ENCODE measurements at regions not wholly inside any gene's neighbourhood (a gene's known extent, or its start where the extent isn't known, plus 50 kb on each side); places are given as distances from the start of the nearest gene placed in this dataset.

DNA sequence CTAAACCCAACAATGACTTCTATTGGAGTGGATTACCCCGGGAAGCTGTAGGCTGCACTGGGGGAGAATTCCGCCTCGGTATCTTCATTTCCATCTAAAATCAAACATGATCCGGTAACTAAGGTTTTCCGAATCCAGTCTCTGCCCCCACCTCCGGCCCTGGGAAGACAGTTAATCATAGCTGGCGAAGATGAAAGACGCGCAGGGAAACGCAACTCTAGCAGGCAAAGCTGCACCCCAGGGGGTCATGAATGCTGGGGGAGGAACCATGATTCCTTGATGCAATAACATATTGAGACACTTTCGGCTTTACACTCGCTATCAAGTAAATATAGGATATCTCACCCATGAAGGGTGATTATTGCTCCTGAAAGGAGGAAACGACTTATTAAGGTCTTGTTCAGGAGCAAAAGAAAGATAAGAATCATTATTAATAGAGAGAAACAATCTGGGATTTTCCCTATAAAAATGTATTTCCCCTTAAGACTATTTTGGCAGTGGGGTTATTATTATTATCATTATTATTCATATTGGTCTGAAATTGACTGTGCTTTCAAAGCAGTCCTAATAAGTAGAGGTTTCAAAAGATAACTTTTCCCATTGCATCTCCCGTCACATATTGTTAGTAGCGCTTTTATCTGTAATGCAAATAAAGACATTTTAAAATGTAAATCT lies 614.9 kb downstream of the VRK1 start:
- TF ChIP-seq, protein P1, sequence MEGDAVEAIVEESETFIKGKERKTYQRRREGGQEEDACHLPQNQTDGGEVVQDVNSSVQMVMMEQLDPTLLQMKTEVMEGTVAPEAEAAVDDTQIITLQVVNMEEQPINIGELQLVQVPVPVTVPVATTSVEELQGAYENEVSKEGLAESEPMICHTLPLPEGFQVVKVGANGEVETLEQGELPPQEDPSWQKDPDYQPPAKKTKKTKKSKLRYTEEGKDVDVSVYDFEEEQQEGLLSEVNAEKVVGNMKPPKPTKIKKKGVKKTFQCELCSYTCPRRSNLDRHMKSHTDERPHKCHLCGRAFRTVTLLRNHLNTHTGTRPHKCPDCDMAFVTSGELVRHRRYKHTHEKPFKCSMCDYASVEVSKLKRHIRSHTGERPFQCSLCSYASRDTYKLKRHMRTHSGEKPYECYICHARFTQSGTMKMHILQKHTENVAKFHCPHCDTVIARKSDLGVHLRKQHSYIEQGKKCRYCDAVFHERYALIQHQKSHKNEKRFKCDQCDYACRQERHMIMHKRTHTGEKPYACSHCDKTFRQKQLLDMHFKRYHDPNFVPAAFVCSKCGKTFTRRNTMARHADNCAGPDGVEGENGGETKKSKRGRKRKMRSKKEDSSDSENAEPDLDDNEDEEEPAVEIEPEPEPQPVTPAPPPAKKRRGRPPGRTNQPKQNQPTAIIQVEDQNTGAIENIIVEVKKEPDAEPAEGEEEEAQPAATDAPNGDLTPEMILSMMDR (IDR thresholded peaks at IDR 0.05; ENCODE audit: low read depth, low read length, missing control alignments) = no peak
- in situ Hi-C loops (cut with HindIII; ENCODE audit: low sequenced_read_pairs) = no loop called here
- H3K4me3 ChIP-seq (ENCODE audit: low read depth, low read length) = no peak overlapping the region
- DNase-seq (ENCODE audit: low read depth) = no peak

DNA sequence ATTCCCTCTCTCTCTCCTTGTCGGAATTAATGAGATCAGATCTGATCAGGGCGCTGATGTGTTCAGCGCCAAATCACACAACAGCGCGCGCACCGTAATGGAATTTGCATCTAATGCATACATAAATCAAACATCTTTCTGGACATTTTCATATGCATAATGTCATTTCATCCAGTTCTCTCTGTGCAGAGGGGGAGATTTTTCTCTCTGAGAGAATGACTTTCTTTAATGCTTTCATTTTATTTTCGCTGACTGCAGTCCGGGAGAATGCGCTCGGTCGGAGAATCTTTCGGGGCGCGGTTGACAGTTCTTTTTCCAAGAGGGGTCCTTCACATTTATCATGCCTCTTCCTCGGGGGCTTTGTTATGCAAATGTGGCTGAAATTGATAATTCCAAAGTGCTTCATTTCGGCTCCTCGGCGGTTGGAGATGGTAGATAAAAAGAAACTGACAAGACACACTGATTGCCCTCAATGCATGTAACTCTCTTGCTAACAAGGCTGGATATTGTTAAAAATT lies 615.9 kb downstream of the VRK1 start:
- peak overlapping the region; percentile 38 for H3K4me3 ChIP-seq (ENCODE audit: low read depth, low read length)
- no peak for DNase-seq (ENCODE audit: low read depth)
- in situ Hi-C loops (cut with HindIII; ENCODE audit: low sequenced_read_pairs) = no loop called here
- TF ChIP-seq, protein P1 (IDR thresholded peaks at IDR 0.05; ENCODE audit: low read depth, low read length, missing control alignments) = no peak

DNA sequence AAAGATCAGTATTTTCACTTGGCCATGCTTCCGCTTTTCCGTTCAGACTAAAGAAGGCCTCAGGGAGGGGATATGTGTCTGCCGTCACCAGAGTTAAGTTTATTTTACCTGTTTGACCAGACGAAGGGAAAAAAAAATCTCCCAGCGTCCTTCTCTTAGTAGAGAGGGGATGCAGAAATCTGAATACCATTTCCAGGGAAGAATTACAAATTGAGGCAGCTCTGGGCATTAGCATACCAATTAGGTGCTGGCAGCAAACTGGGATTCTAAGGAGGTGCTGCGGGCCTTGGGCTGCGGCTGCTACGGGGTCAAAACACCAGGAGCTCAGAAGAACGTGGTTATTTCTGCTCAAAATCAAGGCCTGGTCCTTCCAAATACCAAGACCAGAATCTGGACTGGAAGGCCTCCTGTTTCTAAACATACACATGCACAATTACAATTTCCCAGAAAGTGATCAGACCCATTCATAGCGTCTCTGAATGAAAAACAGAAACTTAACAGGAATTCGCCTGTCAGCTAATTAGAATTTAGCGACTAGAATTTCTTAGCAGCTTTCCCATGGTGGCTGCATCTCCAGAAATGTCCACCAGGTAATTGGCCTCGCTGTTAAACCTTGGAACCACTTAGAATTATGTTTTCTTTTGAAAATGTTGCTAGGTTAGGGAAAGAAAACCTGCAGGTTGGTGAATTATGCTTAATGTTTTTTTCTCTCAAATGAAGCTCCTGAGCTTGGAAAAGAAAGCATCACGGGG lies 617.0 kb downstream of the VRK1 start:
- H3K4me3 ChIP-seq (ENCODE audit: low read depth, low read length) = no peak overlapping the region
- in situ Hi-C loops (cut with HindIII; ENCODE audit: low sequenced_read_pairs) = no loop called here

DNA sequence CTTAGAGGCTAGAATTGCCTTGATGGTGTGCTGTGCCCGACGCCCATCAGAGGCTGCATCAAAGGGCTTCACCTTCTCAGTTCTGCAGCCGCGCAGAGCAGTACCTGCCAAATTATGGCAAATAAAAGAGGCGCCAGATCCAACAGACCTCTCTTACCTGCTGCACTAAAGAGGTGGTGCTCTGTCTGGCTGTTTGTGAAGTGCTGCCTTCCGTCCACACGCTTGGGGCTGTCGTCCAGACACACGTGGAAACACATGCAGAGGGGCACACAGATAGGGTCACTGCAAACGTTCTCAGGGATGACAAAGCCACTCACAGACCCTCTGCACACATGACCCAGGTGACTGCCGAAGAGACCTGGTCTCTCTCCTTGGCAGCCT lies 617.5 kb downstream of the VRK1 start:
- no peak overlapping the region for H3K4me3 ChIP-seq (ENCODE audit: low read depth, low read length)
- TF ChIP-seq, protein P1 (IDR thresholded peaks at IDR 0.05; ENCODE audit: low read depth, low read length, missing control alignments) = no peak
- in situ Hi-C loops (cut with HindIII; ENCODE audit: low sequenced_read_pairs) = no loop called here
- no peak for DNase-seq (ENCODE audit: low read depth)

More for the DNA sequence above, 617.0 kb downstream of the VRK1 start:
- no peak for DNase-seq (ENCODE audit: low read depth)
- TF ChIP-seq, protein P1 (IDR thresholded peaks at IDR 0.05; ENCODE audit: low read depth, low read length, missing control alignments) = peak; percentile 10

DNA sequence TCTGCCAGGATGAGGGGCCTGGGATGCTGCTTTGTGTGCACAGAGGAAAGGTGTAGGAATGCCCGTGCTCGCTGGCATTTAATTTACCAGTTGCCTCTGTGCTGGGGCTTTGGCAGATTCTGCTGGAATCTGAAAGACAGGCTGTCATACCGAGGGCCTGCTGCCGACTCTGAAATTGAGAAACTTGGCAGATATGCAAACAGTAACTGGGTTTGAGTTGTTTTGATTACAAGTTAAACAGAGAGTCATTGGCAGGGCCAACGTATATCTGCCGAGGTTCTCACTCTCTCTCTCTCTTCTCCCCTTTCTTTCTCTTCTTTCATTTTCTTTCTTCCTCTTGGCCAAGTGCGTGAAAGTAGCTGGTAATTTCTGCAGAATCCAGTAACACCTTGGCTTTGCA lies 618.7 kb downstream of the VRK1 start:
- in situ Hi-C loops (cut with HindIII; ENCODE audit: low sequenced_read_pairs) = no loop called here
- no peak for DNase-seq (ENCODE audit: low read depth)
- TF ChIP-seq, protein P1 (IDR thresholded peaks at IDR 0.05; ENCODE audit: low read depth, low read length, missing control alignments) = no peak
- no peak overlapping the region for H3K4me3 ChIP-seq (ENCODE audit: low read depth, low read length)

DNA sequence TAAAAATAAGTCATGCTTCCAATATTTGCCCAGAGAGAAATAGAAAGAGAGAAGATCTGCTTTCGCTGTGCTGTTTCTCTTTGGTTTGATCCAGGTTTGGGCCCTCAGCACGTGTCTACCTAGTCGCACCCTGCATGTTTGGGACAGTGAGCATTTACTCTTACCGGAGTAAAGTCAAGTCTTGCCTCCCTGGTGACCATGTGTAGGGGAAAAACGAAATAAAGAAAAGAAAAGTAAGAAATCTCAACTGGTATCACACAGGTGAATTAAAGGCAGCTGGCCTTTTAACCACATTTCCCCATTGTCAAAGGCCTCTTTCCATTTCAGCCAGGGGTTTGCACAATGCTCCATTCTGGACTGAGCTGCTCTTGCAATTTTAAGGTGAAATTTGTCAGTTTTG lies 619.4 kb downstream of the VRK1 start:
- DNase-seq (ENCODE audit: low read depth) = no peak
- H3K4me3 ChIP-seq (ENCODE audit: low read depth, low read length) = no peak overlapping the region
- in situ Hi-C loops (cut with HindIII; ENCODE audit: low sequenced_read_pairs) = no loop called here
- TF ChIP-seq, protein P1 (IDR thresholded peaks at IDR 0.05; ENCODE audit: low read depth, low read length, missing control alignments) = no peak
